Kidney (tissue), 13 donors: ENCODE measurements at regions not wholly inside any gene's neighbourhood (a gene's known extent, or its start where the extent isn't known, plus 50 kb on each side); places are given as distances from the start of the nearest gene placed in this dataset.

Source experiments
- DNase-seq, 5 donors: peaks; one replicate each; pipeline ENCODE4 v3.0.0-alpha.2; 2013 to 2020
- FAIRE-seq: peaks from 2 replicates; lab custom pipeline; 2012; peaks lifted over from hg19 to GRCh38; lab: Jason Lieb, UNC
- H3K27ac ChIP-seq, 2 donors: one replicate each; pipeline ENCODE4 v1.7.0; 2013; ENCODE audit warnings: low read depth in 2 of 2, low read length in 2 of 2, inconsistent platforms in 1 of 2
- H3K27me3 ChIP-seq: one replicate; pipeline ENCODE4 v1.7.1; 2013; ENCODE audit warnings: low read length, inconsistent platforms; ENCODE audit not compliant: control insufficient read depth, insufficient read depth
- H3K36me3 ChIP-seq, 3 donors: one replicate each; pipeline versions ENCODE4 v1.7.0 to v1.7.1; 2013; ENCODE audit warnings: low read length in 3 of 3, control low read depth in 1 of 3, inconsistent platforms in 1 of 3; ENCODE audit not compliant: insufficient read depth in 3 of 3, control insufficient read depth in 2 of 3
- H3K4me1 ChIP-seq, 3 donors: one replicate each; pipeline versions ENCODE4 v1.7.0 to v1.7.1; 2013; ENCODE audit warnings: low read length in 3 of 3, inconsistent platforms in 1 of 3, low read depth in 1 of 3; ENCODE audit not compliant: control insufficient read depth in 2 of 3, insufficient read depth in 2 of 3
- H3K4me3 ChIP-seq, 3 donors: one replicate each; pipeline versions ENCODE4 v1.7.0 to v1.8.1; 2013; ENCODE audit warnings: low read length in 3 of 3, control low read depth in 1 of 3, inconsistent platforms in 1 of 3
- H3K9ac ChIP-seq, 3 donors: one replicate each; pipeline versions ENCODE4 v1.7.0 to v1.7.1; 2013; ENCODE audit warnings: low read length in 3 of 3, control low read depth in 1 of 3, inconsistent platforms in 1 of 3
- H3K9me3 ChIP-seq, 3 donors: one replicate each; pipeline versions ENCODE4 v1.7.0 to v1.7.1; 2013; ENCODE audit warnings: low read length in 3 of 3, control low read depth in 1 of 3, inconsistent platforms in 1 of 3; ENCODE audit not compliant: control insufficient read depth in 2 of 3, insufficient read depth in 1 of 3
- CTCF ChIP-seq: IDR thresholded peaks from 3 replicates; pipeline ENCODE4 v1.5.1; 2012; ENCODE audit warnings: mild to moderate bottlenecking, moderate library complexity, borderline replicate concordance; ENCODE audit not compliant: insufficient read depth; ENCODE audit errors: extremely low read depth
- intact Hi-C: fragments of 100-400 bp; cut with DNase I; formaldehyde crosslinking; loops from one replicate; pipeline ENCODE4 v1.11.1; 2022
- donor health status: control.
- donor health status: control.
- donor health status: control.
- donor health status: control.
- donor health status: control.
- donor health status: DM: yes; HTN: yes; CAD: no.
- donor health status: Normal renal cell carcinoma (clear cell type).

GRCh38 chr2:212672186-212672585, 133.6 kb upstream of the ERBB4 start:
- Histone ChIP-seq H3K4me1 (no peaks in the 10 kb centered on the region), H3K4me3 (no peak overlapping the region), H3K36me3 (no peaks in the 10 kb centered on the region), H3K27ac (no peak overlapping the region), H3K27me3 (no peaks in the 10 kb centered on the region), H3K9ac (no peak overlapping the region), H3K9me3 (no peaks in the 10 kb centered on the region)
- no peak for DNase-seq
- TF ChIP-seq CTCF = no peak
- intact Hi-C loops = no loop called here
- no peak for FAIRE-seq

GRCh38 chr2:212669761-212670160, 131.2 kb upstream of the ERBB4 start:
- Histone ChIP-seq H3K27me3 (no peaks in the 10 kb centered on the region), H3K9ac (no peak overlapping the region), H3K4me3 (no peak overlapping the region), H3K9me3 (no peaks in the 10 kb centered on the region), H3K36me3 (no peaks in the 10 kb centered on the region), H3K27ac (no peak overlapping the region), H3K4me1 (no peaks in the 10 kb centered on the region)
- no peak for DNase-seq
- no peak for TF ChIP-seq CTCF
- intact Hi-C loops = no loop called here
- no peak for FAIRE-seq

GRCh38 chr2:212667751-212668316, 129.2 kb upstream of the ERBB4 start:
- Histone ChIP-seq H3K27me3 (no peaks in the 10 kb centered on the region), H3K9me3 (no peaks in the 10 kb centered on the region), H3K4me3 (no peak overlapping the region), H3K9ac (no peak overlapping the region), H3K36me3 (no peaks in the 10 kb centered on the region), H3K4me1 (no peaks in the 10 kb centered on the region), H3K27ac (no peak overlapping the region)
- intact Hi-C loops = no loop called here
- DNase-seq (no peak), FAIRE-seq (no peak)
- no peak for TF ChIP-seq CTCF

- no peaks in the 10 kb centered on the region for H3K36me3 ChIP-seq
- H3K4me3 ChIP-seq = no peak overlapping the region
- no peaks in the 10 kb centered on the region for H3K27me3 ChIP-seq
- no peak for TF ChIP-seq CTCF
- no peaks in the 10 kb centered on the region for H3K9me3 ChIP-seq
- H3K4me1 ChIP-seq = no peaks in the 10 kb centered on the region
- no peak overlapping the region for H3K27ac ChIP-seq
- no peak for FAIRE-seq
- intact Hi-C loops = no loop called here
- no peak for DNase-seq
- H3K9ac ChIP-seq = no peak overlapping the region
These were observed 127.3 kb upstream of the ERBB4 start for GRCh38 chr2:212665948-212666347.
